ENCODE measurements at regions not wholly inside any gene's neighbourhood (a gene's known extent, or its start where the extent isn't known, plus 50 kb on each side); places are given as distances from the start of the nearest gene placed in this dataset.

GRCh38 chr2:76572981-76573380, 862.3 kb upstream of the GCFC2 start:
- no peak for DNase-seq

- no peak for DNase-seq
These were observed 859.1 kb upstream of the GCFC2 start for GRCh38 chr2:76569819-76570218.

GRCh38 chr2:76567478-76567877, 856.8 kb upstream of the GCFC2 start:
- no peak for DNase-seq

GRCh38 chr2:76564734-76565133, 854.0 kb upstream of the GCFC2 start:
- no peak for DNase-seq

GRCh38 chr2:76563730-76564129, 853.0 kb upstream of the GCFC2 start:
- no peak for DNase-seq

- no peak for DNase-seq
These were observed 847.4 kb upstream of the GCFC2 start for GRCh38 chr2:76558157-76558556.

GRCh38 chr2:76556018-76556417, 845.3 kb upstream of the GCFC2 start:
- no peak for DNase-seq

- DNase-seq, result no peak
These were observed 835.5 kb upstream of the GCFC2 start for GRCh38 chr2:76546207-76546606.

GRCh38 chr2:76544901-76545300, 834.2 kb upstream of the GCFC2 start:
- DNase-seq, result no peak

GRCh38 chr2:76517574-76517909, 806.8 kb upstream of the GCFC2 start:
- no peak for DNase-seq

GRCh38 chr2:76516861-76517573, 806.3 kb upstream of the GCFC2 start:
- no peak for DNase-seq

GRCh38 chr2:76512201-76512820, 801.6 kb upstream of the GCFC2 start:
- no peak for DNase-seq

GRCh38 chr2:76506538-76506937, 795.8 kb upstream of the GCFC2 start:
- DNase-seq, result no peak

- no peak for DNase-seq
These were observed 790.9 kb upstream of the GCFC2 start for GRCh38 chr2:76501641-76502040.

GRCh38 chr2:76498360-76498759, 787.6 kb upstream of the GCFC2 start:
- DNase-seq, result no peak

- DNase-seq, result no peak
These were observed 780.8 kb upstream of the GCFC2 start for GRCh38 chr2:76491503-76491902.

GRCh38 chr2:76478266-76479035, 767.7 kb upstream of the GCFC2 start:
- no peak for DNase-seq

- DNase-seq, result no peak
These were observed 762.2 kb upstream of the GCFC2 start for GRCh38 chr2:76472946-76473345.

GRCh38 chr2:76469066-76469465, 758.4 kb upstream of the GCFC2 start:
- DNase-seq, result no peak

- DNase-seq, result no peak
These were observed 756.6 kb upstream of the GCFC2 start for GRCh38 chr2:76467326-76467725.

GRCh38 chr2:76464310-76464709, 753.6 kb upstream of the GCFC2 start:
- DNase-seq, result no peak

- no peak for DNase-seq
These were observed 750.7 kb upstream of the GCFC2 start for GRCh38 chr2:76461431-76461830.

GRCh38 chr2:76455910-76456309, 745.2 kb upstream of the GCFC2 start:
- no peak for DNase-seq

GRCh38 chr2:76450024-76450475, 739.3 kb upstream of the GCFC2 start:
- no peak for DNase-seq
